ENCODE measurements at regions not wholly inside any gene's neighbourhood (a gene's known extent, or its start where the extent isn't known, plus 50 kb on each side); places are given as distances from the start of the nearest gene placed in this dataset.

GRCh38 chr21:36636439-36636838, 62.5 kb upstream of the SIM2 start:
- DNase-seq = no peak

DNA sequence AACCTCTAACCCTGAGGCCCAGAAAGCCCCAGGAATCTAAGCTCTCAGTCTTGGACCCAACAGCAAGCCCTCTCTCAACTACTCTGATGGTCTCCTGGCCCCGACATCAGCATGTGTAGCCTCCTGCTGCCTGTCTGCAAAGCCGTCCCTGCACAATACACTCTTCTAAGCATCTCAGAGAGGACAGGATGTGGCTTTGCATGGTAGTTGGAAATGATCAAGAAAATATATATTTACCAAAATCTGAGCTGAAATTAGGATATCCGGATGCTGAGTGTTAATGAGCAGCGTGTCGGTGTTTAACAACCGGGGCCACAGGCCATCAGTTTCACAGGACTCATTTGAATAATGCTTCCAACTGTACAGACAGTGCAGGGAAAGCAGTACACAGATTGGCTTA, 59.1 kb upstream of the SIM2 start:
- DNase-seq = no peak

GRCh38 chr21:36640174-36640720, 58.7 kb upstream of the SIM2 start:
- DNase-seq = no peak

GRCh38 chr21:36640721-36641244, 58.1 kb upstream of the SIM2 start:
- peak; percentile 42 for DNase-seq

DNA sequence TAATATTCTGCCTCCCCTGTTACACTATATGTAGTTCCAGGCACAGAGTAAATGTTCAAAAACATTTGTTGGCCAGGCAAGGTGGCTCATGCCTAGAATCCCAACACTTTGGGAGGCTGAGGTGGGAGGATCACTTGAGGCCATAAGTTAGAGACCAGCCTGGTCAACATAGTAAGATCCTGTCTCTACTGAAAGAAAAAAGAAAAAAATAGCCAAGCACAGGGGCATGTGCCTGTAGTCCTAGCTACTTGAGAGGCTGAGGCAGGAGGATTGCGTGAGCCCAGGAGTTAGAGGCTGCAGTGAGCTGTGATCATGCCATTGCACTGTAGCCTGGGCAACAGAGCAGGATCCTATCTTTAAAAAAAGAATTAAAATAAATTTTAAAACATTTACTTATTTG, 57.6 kb upstream of the SIM2 start:
- DNase-seq = no peak

DNA sequence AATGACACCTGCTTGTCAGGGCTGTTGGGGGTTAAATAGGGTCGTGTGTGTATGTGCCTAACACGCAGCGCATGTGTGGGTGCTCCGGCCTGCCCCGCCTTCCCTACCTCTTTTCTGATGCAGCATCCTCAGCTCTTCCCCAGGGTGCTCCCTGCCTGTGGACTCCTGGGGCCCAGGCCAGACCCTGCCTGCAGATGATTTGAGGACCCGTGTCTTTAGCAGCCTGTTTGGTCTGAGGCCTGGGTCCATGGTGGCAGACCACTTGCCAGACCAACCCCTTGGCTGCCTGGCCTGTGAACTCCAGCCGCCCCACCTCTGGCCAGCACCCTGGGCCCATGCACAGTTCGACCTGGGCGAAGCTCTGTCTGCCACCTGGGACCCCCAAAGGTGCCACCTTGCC, 57.0 kb upstream of the SIM2 start:
- no peak for DNase-seq

GRCh38 chr21:36642777-36643176, 56.1 kb upstream of the SIM2 start:
- DNase-seq = no peak

DNA sequence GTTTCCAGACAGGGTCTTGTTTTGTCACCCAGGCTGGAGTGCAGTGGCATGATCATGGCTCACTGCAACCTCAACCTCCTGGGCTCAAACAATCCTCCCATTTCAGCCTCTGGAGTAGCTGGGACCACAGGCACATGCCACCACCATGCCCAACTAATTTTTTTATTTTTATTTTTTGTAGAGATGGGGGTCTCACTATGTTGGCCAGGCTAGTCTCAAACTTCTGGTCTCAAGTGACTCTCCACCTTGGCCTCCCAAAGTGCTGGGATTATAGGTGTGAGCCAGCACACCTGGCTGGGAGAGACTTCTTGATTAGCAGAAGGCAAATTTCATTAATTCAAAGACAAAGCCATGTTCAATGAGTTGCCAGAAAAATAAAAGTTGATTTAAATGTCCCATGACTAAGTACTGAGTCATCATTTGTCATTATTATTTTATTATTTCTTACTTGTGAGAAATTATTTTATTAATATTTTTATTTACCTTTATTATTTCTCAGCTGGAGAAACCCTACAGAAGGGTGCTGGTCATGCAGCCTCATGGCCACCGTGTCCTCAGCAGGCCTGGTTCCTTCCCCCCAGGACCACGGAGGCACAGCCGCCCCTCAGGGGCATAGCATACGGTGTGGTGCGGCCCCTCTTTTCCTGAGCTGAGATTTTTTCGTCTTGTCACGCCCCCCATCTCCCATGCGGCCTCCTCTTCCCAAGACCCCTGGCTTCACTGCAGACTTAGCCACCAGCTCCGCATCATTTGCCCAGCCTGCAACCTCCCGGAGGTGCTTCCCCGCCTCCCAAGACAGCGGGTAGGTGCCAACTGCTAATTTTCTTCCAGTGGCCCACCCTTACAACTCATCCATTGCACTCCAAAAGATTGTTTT, 55.3 kb upstream of the SIM2 start:
- DNase-seq = no peak

GRCh38 chr21:36646011-36646410, 52.9 kb upstream of the SIM2 start:
- no peak for DNase-seq

DNA sequence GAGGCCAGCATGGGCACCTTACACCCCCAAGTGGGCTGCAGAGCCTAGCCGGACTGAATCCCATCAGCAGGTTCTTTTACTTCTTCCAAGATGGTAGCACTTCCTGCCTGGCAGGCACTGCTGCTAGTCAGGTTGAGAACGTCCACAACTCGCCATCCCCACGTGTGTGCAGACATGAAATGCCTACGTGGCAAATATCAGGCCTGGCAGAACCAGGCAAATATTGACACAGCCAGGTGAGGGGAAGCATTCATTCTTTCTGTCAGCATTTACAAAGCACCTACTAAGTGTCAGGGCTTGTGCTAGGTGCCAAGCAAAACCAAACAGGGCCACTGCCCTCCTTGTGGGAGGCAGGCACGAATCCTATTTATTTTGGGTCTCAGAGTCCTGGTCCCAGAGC, 52.3 kb upstream of the SIM2 start:
- DNase-seq = no peak

DNA sequence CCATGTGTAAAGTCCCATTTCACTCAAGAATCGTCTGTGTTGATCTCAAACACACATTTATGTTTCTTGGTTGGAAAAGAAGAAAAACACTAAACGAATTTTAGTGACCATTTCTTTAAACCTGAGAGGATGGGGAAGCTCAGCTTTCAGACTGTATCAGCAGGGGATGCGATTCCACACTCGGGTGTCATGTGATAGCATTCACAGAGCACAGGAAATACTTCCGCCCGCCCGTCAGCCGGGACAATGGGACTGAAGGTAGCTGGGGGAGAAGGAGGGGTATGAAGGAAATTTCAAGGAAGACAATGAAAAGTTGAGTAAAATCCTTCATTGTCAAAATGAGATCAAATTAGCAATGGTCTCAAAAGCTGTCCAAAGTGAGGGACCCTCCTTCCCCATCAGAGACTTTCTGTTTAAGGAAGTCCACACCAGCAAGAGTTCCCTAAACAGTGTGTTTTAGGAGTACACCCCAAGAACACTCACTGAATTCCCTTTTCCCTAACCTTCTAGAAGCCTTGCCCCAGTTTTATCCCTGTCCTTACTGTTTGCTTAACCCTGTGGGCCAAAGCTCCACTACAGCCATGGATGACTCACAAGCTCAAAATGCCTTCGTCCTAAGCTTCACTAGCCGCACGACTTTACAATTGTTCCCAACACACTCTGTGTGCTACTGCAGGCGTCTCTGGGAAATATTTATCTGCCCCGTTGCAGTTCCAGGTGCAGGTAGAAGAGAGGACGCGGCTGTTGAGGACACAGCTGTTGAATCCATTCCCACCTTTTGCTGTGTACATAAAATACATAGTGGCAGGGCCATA, 51.4 kb upstream of the SIM2 start:
- peak; percentile 56 for DNase-seq
